ENCODE measurements at regions not wholly inside any gene's neighbourhood (a gene's known extent, or its start where the extent isn't known, plus 50 kb on each side); places are given as distances from the start of the nearest gene placed in this dataset.
"Not testable (repeated sequence)": the region's sequence is repeated elsewhere in the genome, so short reads cannot be mapped to it uniquely, and the experiment has no call there.

GRCh38 chr10:94225589-94225988 is 137.2 kb downstream of the NOC3L start:
- DNase-seq (ENCODE audit: low read depth) = no peak

DNA sequence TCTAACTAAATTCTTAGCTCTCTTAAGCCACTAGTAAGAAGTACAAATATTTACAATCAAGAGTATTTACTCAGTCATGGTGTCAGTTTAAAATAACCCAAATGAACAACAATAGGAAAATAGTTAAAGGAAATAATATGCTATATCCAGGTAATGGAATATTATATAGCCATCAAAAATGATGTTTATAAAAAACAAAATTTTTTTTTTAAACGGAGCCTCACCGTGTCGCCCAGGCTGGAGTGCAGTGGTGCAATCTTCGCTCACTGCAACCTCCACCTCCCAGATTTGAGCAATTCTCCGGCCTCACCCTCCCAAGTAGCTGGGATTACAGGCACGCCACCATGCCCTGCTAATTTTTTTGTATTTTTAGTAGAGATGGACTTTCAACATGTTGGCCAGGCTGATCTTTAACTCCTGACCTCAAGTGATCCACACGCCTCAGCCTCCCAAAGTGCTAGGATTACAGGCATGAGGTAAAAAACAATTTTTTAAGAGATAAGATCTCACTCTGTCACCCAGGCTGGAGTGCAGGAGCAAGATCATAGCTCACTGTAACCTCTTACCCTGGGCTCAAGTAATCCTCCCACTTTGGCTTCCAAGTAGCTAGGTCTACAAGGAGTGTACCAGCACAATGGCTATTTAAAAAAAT is 132.5 kb downstream of the NOC3L start:
- no peak for DNase-seq (ENCODE audit: low read depth)

GRCh38 chr10:94232711-94233383 is 129.9 kb downstream of the NOC3L start:
- DNase-seq (ENCODE audit: low read depth) = no peak

- DNase-seq (ENCODE audit: low read depth) = no peak
Observed at GRCh38 chr10:94235461-94235860, 127.3 kb downstream of the NOC3L start.

GRCh38 chr10:94238006-94238617 is 124.6 kb downstream of the NOC3L start:
- no peak for DNase-seq (ENCODE audit: low read depth)

- DNase-seq (ENCODE audit: low read depth) = no peak
Observed at GRCh38 chr10:94239696-94240095, 123.0 kb downstream of the NOC3L start.

DNA sequence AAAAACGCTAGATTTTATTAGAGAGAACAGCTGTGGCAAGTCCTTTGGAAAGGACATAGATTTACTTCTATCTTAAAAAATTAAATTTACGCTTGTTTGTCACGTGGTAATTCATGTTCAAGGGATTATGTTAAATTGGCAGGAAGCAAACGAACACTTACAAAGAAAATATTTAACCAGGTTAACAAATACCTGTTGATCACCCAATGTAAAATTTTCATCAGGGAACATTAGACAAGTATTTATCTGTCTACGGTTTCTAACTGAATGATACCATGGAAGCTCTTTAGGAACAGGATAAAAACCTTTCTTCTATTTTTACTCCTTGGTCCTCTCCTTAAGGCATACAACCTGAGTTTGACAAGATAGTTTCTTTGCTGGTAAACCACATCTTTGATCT is 122.2 kb downstream of the NOC3L start:
- DNase-seq (ENCODE audit: low read depth) = no peak

DNA sequence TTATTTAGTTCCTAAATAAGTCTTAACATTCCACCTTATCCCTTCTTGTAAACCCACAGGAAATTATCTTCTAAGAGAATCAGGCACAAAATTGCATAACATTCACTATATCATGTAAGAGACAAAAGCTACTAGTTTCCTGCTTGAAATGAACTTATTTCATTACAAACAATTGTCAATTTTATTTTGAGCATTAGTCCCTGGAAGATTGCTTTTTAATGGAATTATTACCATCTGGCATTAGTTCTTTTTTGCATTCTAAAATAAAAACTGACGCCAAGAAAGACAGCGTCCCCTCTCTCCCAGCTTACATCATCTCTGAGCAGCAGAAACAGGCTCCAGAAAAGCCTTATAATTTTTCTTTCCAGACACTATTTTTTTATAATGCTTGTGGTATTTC is 121.8 kb downstream of the NOC3L start:
- no peak for DNase-seq (ENCODE audit: low read depth)

DNA sequence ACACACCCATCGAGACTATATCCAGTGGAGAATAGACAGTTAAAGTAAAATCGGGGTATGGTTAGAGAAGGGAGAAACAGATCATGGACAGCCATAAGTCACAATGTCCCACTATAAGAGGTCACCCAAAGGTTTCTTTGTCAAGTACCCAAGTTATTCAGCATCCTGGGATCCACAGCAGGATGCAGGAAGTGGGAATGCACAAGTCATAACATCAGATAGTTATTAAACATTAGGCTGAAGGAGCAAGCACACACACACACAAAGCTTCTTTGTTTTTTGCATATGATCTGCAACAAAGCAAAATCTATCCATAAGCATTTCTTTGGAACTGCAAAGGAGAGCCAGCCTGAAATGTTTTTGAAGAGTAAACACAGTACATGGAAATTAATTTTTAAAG is 111.6 kb downstream of the NOC3L start:
- no peak for DNase-seq (ENCODE audit: low read depth)

- no peak for DNase-seq (ENCODE audit: low read depth)
Observed at GRCh38 chr10:94251568-94251967, 111.2 kb downstream of the NOC3L start.

DNA sequence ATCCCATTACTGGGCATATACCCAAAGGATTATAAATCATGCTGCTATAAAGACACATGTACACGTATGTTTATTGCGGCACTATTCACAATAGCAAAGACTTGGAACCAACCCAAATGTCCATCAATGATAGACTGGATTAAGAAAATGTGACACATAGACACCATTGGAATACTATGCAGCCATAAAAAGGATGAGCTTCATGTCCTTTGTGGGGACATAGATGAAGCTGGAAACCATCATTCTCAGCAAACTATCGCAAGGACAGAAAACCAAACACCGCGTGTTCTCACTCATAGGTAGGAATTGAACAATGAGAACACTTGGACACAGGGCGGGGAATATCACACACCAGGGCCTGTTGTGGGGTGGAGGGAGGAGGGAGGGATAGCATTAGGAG is 105.3 kb downstream of the NOC3L start:
- not testable (repeated sequence) for DNase-seq (ENCODE audit: low read depth)

- DNase-seq (ENCODE audit: low read depth) = no peak
Observed at GRCh38 chr10:94260455-94260854, 102.3 kb downstream of the NOC3L start.

- DNase-seq (ENCODE audit: low read depth) = no peak
Observed at GRCh38 chr10:94264085-94264484, 98.7 kb downstream of the NOC3L start.

DNA sequence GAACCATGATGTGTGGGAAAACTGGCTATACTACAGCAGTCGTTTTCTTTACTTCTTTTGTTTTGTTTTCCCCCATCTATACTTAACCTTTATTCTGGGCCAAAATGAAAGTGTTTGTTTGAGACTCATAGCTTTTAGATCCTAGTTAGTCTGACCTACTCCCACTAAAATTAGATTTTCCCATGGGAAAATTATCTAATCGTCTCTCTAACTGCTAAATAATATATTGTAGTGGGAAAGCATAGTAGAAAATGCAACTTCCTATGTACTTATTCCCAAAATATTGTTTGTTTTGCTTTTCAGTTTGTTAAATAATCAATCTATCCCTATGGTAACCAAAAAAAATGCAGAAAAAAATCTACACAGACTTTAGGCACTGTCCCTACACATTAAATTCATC is 96.6 kb downstream of the NOC3L start:
- DNase-seq (ENCODE audit: low read depth) = no peak

DNA sequence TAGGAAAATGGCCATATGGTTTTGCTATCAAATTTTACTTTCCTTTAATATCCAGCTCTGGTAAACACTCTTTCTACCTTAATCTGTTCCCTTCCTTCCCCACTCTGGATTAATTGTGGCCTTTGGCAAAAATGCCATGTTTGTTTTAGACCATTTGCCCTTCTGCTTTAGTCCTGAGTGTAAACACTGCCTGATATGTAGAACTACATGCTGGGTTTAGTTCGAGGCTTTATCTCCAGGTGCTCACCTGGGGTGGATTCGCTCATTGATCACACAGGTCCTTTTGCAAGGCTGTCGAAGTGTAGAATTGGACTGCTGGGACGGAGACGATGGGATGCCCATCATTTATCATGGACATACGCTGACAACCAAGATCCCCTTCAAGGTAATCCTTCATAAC is 94.1 kb downstream of the NOC3L start:
- DNase-seq (ENCODE audit: low read depth) = no peak

GRCh38 chr10:94274142-94274787 is 88.5 kb downstream of the NOC3L start:
- DNase-seq (ENCODE audit: low read depth) = no peak

GRCh38 chr10:94276140-94276539 is 86.6 kb downstream of the NOC3L start:
- no peak for DNase-seq (ENCODE audit: low read depth)

GRCh38 chr10:94277450-94277849 is 85.3 kb downstream of the NOC3L start:
- DNase-seq (ENCODE audit: low read depth) = no peak

DNA sequence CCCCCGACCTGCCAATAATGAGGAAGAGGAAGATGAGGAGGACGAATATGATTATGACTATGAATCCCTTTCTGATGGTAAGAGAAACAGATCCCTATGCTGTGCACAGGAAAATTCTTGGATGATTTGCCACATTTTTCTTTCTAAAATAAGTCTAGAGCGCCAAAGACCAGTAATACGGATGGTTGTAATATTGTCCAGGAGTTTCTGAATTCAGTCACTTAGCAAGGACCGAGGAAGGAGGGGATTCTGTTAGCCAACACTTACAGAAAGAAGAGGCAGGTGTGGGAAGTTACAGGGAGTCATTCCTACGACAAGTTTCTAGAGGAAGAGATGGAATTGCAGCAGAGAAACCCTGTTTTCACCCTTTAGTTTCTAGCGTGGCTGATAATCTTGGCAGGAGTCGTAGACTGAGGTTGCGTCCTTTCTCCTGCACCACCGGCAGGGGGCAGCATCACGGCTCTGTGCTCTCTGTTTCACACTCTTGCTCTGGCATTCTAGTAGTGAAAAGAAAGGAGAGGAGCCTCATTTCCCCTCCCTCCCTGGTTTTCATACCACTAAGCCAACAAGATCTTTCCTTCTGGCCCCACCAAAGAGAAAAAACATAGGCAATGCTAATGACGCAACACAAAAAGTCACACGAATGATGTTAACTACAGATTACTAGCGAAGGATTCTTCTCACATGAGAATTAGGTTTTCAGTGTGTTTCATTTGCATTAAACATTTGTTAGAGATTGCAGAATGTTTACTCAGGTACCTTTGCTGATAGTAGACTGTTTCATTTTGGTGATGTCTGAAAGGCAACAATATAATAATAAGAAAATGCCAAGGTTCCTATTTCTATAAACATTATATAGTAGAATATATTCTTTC is 82.7 kb downstream of the NOC3L start:
- DNase-seq (ENCODE audit: low read depth) = peak; percentile 22

DNA sequence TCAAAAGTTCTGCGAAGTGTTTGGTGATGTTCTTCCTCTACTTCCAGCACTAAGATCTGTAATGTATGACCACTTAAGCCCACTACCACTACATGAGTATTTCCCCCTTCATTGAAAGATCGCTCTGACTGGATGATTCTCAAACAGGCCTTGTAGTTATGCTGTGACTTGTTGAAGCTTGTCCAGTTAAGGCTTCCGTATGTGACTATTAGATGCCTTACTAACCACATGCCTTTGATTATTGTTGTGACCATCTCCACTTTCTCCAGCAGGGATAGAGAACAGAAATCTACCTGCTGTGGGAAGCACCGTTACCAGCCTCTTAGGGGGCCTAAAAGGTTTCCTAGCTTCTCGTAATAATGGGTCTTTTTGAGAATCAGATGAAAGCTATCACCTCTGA is 81.1 kb downstream of the NOC3L start:
- no peak for DNase-seq (ENCODE audit: low read depth)

DNA sequence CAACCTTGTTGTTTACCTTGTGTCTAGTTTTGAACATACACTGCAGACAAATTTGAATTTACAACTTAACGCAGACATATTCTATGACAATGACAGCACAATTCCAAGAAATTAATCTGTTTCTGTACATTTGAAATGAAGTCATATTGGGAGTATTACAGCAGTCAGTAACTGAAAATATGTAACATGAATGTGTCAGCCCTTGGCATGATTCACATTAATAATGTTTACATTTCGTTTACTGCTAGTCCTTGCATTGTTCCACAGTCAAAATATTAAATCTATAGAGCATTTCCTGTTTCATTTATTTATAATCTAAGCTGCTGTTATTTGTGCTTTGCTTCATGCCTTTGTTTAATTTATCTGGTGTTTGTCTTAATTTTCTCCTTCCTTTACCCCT is 80.4 kb downstream of the NOC3L start:
- no peak for DNase-seq (ENCODE audit: low read depth)
